Stimulated activated CD4-positive, alpha-beta T cell treated with anti-CD3 and anti-CD28 coated beads, TNF-alpha, amount 100 ng/mL, for 1 hour (primary cell): ENCODE measurements at regions not wholly inside any gene's neighbourhood (a gene's known extent, or its start where the extent isn't known, plus 50 kb on each side); places are given as distances from the start of the nearest gene placed in this dataset.

Experiments
- DNase-seq, 3 donors: peaks; one replicate each; pipeline ENCODE4 v3.0.0-alpha.2; 2020; ENCODE audit warnings: low read depth in 3 of 3, low spot score in 1 of 3

DNA sequence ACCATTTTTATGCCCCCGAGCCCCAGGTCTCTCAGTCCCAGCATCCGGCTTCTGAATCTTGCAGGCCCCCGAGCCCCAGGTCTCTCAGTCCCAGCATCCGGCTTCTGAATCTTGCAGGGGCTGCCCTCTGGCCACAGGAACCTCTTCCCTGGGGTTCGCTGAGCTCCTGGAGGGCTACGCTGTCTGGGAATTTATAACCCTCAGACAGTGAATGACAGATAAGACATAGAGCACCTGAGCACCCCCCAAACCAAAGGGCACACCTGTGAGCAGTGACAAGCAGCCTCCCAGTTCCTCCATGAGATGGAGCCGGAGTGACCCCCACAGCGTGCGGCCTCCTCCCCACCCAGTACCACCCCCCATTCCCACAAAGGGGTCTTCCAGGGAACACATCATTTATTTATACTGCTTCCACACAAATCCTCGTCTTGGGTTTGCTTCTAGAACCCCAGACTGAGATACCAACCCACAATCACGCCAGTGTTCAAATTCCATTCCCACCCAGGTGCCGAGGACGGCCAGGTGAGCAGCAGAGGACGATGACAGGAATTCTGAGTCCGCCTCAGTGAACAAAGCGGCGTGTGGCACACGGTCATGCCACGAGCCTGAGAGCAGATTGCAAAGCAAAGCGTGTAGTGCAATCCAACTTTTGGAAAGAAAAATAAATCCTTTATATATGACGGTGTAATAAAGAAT is 57.7 kb upstream of the FAM20C start:
- DNase-seq, result no peak

DNA sequence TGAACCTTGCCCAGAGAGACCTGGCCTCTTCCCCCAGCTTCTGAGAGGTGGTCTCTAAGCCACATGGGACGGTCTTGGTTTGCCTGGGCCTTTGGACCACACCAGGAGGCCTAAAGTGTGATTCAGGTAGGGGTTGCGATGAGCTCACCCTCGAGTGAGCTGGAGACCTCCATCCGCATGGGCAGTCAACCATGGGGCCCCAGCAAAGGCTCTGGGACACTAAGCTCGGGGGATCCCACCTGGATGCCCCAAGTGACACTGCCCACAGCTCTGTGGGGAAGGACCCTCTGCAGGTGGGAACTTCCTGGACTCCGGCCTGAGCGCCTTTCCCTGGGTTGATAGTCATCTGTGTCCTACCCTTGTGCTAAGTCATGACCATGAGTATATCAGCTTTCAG is 57.1 kb upstream of the FAM20C start:
- no peak for DNase-seq

DNA sequence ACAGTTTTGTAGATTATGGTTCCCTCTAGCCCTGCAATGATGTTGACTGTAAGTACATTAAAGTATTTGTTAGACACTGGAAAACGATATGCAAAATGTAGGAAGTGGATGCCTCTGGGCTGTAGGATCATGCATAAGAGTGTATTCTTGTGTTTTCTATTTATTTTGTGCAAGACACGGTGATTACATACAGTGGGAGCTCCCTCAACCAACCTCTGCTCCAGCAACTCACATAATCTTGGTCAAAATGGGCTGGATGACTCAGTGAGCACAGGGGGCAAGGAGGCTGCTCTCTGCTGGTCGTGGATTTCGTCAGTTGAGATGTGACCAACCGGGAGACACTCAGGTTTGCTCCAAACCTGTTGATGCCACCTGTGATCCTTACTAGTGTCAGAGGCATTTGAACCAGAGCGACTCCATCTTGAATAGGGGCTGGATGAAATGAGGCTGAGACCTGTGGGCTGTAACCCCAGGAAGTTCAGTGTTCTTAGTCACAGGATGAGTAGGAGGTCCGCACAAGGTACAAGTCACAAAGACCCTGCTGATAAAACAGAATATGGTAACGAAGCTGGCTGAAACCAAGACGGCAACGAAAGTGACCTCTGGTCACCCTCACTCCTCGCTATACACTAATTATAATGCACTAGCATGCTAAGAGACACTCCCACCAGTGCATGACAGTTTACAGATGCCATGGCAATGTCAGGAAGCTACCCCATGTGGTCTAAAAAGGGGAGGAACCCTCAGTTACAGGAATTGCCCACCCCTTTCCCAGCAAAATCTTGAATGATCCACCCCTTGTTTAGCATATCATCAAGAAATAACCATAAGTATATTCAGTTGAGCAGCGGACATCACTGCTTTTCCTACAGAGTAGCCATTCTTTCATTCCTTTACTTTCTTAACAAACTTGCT is 56.4 kb upstream of the FAM20C start:
- DNase-seq, result no peak

DNA sequence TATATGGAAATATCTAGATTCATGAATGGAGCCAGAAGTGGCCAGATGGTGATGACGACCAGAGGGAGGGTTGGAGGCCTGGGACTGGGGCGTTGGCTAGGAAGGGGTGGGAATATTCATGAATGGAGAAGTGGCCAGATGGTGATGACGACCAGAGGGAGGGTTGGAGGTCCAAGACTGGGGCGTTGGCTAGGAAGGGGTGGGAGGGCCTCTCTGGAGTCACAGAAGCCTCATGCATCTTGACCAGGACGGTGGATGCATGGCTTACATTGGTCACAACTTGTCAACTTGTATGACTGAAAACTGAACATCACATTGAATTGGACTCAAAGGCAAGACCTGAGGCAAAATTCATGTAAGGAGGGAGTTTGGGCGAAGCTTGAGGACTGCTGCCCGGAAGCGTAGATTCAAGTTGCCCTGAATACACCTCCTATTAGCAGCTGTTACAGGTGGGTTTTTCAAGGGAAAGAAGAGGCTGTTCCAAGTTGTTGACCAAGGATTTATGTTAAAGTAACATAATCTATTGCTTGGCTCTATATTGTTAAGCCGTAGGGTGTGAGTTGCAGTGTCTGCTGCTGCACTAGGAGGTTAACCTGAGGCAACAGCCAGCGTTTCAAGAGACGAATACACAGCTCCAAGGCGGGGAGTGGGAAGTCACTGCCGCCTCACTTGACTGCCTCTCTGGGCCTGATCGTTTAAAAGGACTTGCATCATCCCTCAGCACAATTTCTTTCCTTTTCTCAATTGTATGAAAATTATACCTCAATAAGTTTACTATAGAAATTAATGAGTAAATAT is 55.1 kb upstream of the FAM20C start:
- no peak for DNase-seq

DNA sequence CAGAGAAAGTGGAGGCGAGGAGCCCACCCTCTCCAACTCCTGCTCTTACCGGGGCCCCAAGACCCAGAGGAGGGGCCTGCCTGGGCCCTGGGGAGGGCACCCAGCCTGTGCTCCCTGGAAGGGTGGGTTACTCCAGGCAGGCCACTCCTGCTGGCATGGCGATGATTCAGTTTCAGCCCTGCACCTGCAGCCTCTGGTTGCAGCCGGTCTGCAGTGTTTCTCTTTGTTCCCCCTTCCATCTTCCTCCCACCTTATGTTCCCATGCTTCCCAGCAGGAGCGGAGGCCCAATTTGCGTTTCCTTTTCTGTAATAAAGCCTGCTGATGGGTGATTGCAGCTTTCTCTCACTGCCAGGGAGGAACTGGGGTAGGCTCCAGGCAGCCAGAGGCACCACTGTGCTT is 53.2 kb upstream of the FAM20C start:
- DNase-seq, result no peak

DNA sequence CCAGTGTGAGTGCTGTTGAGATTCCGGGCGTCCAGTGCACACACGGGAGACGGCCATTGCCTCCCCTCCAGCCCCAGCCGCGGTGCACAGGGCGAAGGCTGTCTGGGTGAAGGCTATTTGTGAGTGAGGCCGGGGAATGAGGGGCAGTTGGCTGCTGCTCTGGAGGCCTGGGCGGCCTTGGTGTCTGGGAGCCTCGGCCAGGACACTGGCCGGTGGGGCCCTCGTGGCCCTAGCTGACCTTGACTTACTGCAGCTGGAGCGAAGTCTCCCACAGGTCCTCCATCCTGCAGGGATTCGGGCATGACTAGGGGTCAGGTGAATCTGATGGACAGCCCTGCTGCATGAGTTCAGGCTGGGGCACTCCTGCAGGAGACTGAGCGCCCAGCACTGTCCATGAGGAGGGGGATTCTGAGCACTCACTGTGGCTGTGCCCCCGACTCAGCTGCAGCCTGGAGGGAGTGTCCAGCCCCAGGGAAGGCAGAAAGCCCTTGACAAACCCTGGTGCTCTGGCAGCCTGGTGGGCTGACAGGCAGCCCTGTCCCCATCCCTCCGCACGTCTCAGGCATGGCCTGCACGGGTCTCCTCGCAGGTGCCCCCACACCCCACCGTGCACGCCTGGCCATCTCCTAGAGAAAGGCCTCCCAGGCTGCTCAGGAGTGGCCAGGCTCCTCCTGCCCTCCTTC is 52.7 kb upstream of the FAM20C start:
- DNase-seq, result no peak

DNA sequence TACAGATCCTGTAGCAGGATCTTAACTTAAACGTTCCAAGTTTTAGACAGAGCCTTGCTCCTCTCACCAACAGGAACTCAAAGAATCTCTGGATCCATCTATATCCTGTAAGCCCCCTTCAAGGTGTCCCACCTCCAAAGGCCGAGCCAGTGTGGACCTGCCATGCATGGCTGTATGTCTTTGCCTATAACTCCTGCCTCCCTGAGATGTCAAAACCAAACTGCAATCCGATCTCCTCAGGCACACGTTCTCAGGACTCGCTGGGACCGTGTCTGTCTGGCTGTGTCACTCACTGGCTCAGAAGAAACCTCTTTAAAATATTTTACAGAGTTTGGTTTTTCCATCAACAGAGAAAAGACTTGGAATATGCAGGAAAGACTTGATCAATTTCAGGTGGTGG is 51.4 kb upstream of the FAM20C start:
- DNase-seq, result no peak

DNA sequence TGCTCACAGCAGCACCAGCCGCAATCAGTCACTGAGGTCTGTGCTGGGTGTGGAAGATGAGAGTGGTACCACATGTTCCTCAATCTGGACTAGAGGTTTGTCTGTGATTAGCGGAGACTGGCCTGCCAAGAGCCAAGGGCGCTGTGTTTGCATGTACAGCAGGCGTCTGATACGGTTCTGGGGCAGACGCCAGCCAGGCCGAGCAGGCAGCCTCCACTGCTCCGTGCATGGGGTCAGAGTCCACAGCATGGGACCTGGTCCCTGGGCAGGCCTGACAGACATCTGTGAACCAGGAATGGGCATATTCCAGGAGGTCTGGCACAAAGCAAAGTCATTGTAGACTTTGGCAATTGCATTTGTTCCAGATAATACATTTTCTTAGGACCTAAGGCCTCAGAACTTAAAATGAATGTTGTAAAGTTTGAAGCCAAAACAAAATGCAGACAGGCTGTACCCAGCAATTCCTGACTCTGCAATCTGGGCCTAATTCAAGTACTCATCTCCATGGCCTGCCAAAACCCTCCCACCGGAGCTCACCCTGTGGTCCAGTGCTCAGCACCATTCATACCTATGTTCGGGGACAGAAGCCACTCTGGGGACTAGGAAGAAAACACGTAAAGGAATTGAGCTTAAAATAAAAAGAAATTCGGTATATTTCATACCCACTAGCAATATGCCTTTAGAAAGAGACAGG is 50.0 kb upstream of the FAM20C start:
- no peak for DNase-seq
